ENCODE measurements at regions not wholly inside any gene's neighbourhood (a gene's known extent, or its start where the extent isn't known, plus 50 kb on each side); places are given as distances from the start of the nearest gene placed in this dataset.
"Not testable (repeated sequence)": the region's sequence is repeated elsewhere in the genome, so short reads cannot be mapped to it uniquely, and the experiment has no call there.

DNA sequence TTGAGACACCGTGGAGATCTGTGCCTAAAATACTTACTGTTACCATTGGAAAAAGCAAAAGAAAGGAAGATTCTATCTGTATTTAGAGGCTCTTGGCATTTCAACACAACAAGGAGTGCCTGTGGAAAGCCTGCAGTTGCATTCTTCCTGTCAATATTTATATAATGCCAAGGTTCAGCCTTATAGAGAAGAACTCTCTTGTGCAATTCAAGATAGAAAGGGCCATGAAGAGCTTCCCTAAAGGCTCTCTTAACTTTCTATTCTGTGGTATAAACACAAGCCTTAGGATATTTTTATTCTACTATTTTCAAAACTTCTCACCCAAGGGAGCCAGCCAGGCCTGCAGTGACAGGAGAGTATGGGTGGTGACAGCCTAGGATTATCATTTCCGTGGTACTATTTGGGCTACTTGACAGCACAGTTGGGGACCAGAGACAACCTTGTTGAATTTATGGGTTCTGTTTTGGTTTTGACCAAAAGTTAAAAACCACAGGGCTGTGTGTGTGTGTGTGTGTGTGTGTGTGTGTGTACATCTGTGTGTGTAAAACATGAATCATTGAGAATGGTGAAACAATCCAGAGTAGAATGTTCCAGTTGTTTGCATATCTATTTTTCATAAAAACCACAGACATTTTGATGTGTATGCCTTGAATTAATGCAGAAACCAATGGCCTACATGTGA, 700.9 kb upstream of the SLC35B3 start:
- no peak overlapping the region for H3K4me3 ChIP-seq

DNA sequence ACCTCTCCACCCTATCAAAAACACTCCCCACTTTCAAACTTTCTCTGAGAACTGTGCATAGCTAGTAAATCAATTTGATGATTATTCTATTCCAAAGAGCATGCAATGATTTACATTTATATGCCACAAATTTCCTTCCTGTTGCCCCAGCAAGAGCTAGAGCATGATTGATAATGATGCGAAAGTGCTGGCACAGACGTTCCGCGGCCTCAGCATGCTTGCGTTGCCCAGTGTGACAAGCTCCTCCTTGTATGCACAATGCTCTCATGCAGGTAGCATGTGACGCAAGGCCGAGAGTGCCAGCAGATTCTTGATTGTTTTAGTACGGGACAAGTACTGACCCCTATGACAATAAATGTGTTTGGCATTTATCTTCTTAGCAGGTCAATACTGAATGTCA, 696.3 kb upstream of the SLC35B3 start:
- no peaks in the 10 kb centered on the region for H3K36me3 ChIP-seq
- H3K4me1 ChIP-seq: no peaks in the 10 kb centered on the region
- no peak overlapping the region for H3K27ac ChIP-seq
- no peak overlapping the region for H3K4me3 ChIP-seq
- DNase-seq (peak; percentile 64), ATAC-seq (peak; percentile 69 to 71)
- no peaks in the 10 kb centered on the region for H3K9me3 ChIP-seq
- intact Hi-C loops (cut with DNase I): no loop called here
- TF ChIP-seq, protein P1, sequence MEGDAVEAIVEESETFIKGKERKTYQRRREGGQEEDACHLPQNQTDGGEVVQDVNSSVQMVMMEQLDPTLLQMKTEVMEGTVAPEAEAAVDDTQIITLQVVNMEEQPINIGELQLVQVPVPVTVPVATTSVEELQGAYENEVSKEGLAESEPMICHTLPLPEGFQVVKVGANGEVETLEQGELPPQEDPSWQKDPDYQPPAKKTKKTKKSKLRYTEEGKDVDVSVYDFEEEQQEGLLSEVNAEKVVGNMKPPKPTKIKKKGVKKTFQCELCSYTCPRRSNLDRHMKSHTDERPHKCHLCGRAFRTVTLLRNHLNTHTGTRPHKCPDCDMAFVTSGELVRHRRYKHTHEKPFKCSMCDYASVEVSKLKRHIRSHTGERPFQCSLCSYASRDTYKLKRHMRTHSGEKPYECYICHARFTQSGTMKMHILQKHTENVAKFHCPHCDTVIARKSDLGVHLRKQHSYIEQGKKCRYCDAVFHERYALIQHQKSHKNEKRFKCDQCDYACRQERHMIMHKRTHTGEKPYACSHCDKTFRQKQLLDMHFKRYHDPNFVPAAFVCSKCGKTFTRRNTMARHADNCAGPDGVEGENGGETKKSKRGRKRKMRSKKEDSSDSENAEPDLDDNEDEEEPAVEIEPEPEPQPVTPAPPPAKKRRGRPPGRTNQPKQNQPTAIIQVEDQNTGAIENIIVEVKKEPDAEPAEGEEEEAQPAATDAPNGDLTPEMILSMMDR (IDR thresholded peaks at IDR 0.05): no peak
- no peaks in the 10 kb centered on the region for H3K27me3 ChIP-seq (ENCODE audit: low read depth)

More for the DNA sequence above, 700.9 kb upstream of the SLC35B3 start:
- H3K27ac ChIP-seq: no peak overlapping the region
- no peaks in the 10 kb centered on the region for H3K9me3 ChIP-seq
- DNase-seq (no peak), ATAC-seq (no peak)
- peaks cover 5% of the 10 kb centered on the region for H3K4me1 ChIP-seq
- no peaks in the 10 kb centered on the region for H3K36me3 ChIP-seq
- intact Hi-C loops (cut with DNase I): no loop called here
- no peaks in the 10 kb centered on the region for H3K27me3 ChIP-seq (ENCODE audit: low read depth)
- TF ChIP-seq, protein P1 (IDR thresholded peaks at IDR 0.05): no peak

DNA sequence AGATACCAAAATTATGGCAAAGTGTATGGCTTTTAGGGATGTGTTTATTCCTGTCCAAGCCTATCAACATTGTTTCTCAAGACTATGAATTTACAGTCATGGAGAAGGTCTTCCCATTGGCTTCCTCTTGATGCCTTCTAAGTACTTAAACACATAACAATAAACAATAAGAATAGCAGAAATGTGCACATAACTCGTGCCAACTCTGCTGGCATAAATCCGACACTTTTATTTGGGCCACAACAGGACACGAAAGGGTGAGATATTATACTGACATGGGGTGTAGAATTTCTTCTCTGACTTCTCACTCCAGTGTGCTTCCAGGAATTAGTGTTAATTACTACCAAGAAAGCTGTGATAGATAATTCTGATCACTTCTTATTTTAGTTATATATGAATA, 695.9 kb upstream of the SLC35B3 start:
- intact Hi-C loops (cut with DNase I): no loop called here
- no peak for ATAC-seq
- H3K4me1 ChIP-seq: no peaks in the 10 kb centered on the region
- TF ChIP-seq, protein P1 (IDR thresholded peaks at IDR 0.05): no peak
- no peaks in the 10 kb centered on the region for H3K36me3 ChIP-seq
- no peak overlapping the region for H3K27ac ChIP-seq
- no peaks in the 10 kb centered on the region for H3K9me3 ChIP-seq
- DNase-seq: no peak
- no peaks in the 10 kb centered on the region for H3K27me3 ChIP-seq (ENCODE audit: low read depth)
- no peak overlapping the region for H3K4me3 ChIP-seq

DNA sequence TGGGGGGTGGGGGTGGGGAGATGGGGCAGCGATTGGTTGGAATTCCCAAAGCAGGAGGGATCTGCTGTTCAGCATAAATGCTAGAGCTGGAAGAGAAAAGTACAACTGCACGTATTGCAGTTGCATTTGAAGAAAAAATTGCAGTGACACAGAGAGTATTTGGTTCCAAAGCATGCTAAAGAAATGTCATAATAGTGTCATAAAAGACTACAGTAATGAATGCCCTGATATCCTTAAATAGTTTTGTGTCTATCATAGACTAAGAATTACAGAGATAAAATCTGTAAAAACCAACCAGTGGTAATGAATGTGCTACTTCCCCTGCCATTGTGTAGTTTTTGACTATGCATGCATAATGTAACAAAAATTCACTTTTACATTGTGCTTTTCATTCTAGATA, 693.6 kb upstream of the SLC35B3 start:
- TF ChIP-seq, protein P1 (IDR thresholded peaks at IDR 0.05): no peak
- DNase-seq (no peak), ATAC-seq (no peak)
- intact Hi-C loops (cut with DNase I): no loop called here
- H3K4me3 ChIP-seq: no peak overlapping the region
- H3K27me3 ChIP-seq (ENCODE audit: low read depth): no peaks in the 10 kb centered on the region
- H3K36me3 ChIP-seq: no peaks in the 10 kb centered on the region
- H3K9me3 ChIP-seq: no peaks in the 10 kb centered on the region
- H3K4me1 ChIP-seq: no peaks in the 10 kb centered on the region
- H3K27ac ChIP-seq: no peak overlapping the region

DNA sequence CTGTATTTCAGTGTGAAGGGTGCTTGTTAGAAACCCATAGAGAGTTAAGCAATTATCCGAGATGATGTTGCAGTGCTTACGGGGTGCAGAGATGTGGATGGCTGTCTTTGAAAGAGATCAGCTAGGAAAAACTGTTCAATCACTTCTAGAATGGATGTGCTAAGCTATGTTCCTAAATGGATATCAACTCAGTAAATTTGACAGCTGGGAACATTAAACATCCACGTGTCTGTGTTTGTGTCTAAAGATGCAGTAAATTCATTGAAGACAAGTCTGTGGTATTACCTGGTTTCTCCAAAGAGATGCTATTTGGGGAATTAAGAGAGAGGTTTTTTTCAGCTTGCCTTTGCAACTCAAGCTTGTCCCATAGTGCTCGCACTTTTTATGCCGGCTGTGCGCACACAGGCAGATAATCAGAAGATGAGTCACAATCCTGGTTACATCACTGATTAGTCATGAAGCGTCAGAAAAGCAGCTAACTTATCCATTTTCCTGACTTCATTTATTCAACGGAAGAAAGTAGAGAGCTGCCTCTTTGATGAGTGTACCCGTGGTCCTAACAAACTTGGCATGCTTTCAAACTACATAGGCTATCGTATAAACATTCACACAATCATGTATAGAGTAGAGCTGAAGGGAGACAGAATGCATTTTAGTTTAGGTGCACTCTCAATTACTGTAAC, 691.7 kb upstream of the SLC35B3 start:
- H3K27ac ChIP-seq: no peak overlapping the region
- no peak overlapping the region for H3K4me3 ChIP-seq
- H3K36me3 ChIP-seq: no peaks in the 10 kb centered on the region
- TF ChIP-seq, protein P1 (IDR thresholded peaks at IDR 0.05): no peak
- no peak for DNase-seq
- intact Hi-C loops (cut with DNase I): no loop called here
- H3K9me3 ChIP-seq: no peaks in the 10 kb centered on the region
- no peaks in the 10 kb centered on the region for H3K4me1 ChIP-seq
- no peaks in the 10 kb centered on the region for H3K27me3 ChIP-seq (ENCODE audit: low read depth)
- no peak for ATAC-seq

DNA sequence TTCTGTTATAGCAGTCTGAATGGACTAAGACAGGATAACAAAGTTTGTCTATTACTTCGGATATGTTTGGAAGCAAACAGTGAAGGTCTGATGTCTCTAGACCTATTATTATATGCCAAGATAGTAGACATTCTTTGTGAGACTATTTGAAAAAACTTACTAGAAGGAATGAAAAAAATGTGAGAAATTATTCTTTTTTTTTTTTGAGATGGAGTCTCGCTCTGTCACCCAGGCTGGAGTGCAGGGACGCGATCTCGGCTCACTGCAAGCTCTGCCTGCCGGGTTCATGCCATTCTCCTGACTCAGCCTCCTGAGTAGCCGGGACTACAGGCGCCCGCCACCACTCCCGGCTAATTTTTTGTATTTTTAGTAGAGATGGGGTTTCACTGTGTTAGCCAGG, 690.7 kb upstream of the SLC35B3 start:
- H3K36me3 ChIP-seq; intact Hi-C loops (cut with DNase I); H3K9me3 ChIP-seq; ATAC-seq; H3K27me3 ChIP-seq (ENCODE audit: low read depth); H3K4me3 ChIP-seq; DNase-seq; H3K27ac ChIP-seq; H3K4me1 ChIP-seq: not testable (repeated sequence)

All from lower lobe of right lung (tissue), 2 donors.